ENCODE measurements at regions not wholly inside any gene's neighbourhood (a gene's known extent, or its start where the extent isn't known, plus 50 kb on each side); places are given as distances from the start of the nearest gene placed in this dataset.
A peak's percentile ranks its signal among the peaks of the same experiment; 100 is the strongest.

DNA sequence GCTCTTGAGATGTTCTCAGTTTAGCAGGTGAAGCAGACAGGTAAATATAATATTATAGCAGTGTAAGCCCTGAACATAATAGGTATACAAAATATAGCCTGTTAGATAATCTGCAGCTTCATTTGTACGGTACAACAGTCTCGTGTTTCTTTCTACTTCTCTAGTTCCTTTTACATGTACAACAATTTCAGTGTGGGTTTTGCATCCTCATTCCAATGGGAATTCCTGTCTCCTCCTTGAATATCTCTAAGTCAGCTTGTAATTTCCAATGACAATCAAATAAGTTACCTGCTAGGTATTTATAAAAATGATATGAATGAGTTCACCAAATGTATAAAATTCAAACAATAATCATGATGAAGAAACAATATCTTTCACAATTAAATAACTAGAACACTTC, 330.0 kb upstream of the RND3 start:
- FAIRE-seq: no peak

DNA sequence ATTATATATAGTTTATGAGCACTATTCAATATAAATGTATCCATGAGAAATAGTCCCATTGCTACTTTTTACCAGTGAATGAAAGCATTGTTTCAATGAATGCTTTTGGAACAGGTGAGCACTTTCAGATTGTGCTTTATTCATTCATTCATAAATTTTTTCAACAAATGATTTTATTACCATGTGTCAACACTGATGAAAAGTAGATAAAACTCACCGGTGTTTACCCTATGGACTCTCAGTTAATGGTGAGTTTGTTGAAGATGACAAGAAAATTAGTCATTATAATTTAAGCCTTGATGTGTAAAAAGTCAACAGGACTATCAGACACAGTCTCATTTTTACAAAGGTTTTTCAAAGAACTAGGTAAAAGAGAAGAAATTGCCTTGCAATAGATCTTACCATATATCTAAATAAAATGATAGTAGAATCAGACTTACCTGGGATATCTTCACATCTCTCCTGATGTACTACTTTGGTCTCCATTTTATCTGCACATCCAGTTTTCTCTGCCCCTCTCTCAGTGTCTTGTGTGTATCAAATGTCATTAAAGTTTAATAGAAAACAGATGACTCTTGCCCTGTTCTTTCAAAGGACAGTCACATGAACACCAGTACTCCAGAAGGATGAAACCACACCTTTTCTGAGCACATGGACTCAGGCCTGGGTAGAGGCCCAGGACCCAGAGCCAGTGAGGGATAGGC, 325.3 kb upstream of the RND3 start:
- FAIRE-seq: no peak

GRCh38 chr2:150812066-150812465, 324.6 kb upstream of the RND3 start:
- FAIRE-seq: no peak

- FAIRE-seq: no peak
Observed at GRCh38 chr2:150811259-150811855, 323.9 kb upstream of the RND3 start.

GRCh38 chr2:150809103-150809502, 321.6 kb upstream of the RND3 start:
- FAIRE-seq: no peak

DNA sequence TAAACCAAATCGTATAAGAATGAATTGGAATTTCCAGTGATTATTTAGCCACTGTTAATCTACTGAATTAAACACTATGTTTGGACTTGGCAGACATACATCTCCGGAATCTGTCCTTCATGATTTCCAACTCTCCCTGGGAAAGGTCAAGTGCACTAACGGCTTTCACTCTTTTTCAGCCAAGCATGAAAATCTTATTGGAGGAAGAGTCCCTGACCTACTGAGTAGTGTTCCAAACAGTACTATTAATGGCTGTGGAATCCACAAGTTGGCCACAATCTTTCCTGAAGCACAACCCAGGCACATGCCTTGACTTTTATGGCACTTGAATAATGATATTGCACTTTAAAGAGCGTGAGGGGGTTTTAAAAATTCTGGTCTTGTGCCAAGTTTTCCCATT, 318.9 kb upstream of the RND3 start:
- no peak for FAIRE-seq

DNA sequence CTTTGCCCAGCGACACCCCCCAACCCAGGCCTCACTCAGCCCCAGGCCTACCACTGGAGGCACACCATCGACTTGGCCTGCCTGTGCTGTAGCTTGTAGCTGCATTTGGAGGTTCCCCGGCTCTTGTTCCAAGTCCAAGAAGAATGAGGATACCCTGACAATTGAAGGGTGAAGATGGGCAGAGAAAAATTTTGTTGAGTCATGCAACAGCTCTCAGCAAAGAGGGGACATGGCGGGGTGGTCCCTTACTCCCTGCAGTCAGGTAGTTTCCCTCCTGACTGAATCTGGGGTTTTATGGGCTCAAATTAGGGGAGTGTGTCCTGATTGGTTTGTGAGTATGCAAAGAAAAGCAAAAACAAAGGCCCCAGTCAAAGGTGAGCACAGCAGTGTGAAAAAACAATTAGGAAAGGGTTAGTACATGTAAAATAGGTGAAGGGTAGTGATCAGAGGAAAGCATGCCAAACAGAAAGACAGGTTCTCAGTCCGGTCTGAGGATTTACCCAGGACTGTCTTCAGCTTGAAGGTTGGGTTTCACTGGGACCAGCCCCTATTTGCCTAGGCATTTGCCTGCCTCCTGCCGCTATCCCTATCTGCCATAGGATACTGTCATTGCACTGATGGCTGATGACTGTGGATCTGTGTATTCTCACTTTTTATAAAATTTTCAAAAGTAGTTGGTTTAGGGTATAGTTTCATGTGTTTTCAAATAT, 316.4 kb upstream of the RND3 start:
- no peak for FAIRE-seq

- no peak for FAIRE-seq
Observed at GRCh38 chr2:150802635-150803034, 315.2 kb upstream of the RND3 start.

- peak; percentile 94 for FAIRE-seq
Observed at GRCh38 chr2:150796236-150796635, 308.8 kb upstream of the RND3 start.

GRCh38 chr2:150792780-150793300, 305.4 kb upstream of the RND3 start:
- FAIRE-seq: no peak

GRCh38 chr2:150791567-150791966, 304.1 kb upstream of the RND3 start:
- FAIRE-seq: no peak

GRCh38 chr2:150789376-150789905, 302.0 kb upstream of the RND3 start:
- no peak for FAIRE-seq

DNA sequence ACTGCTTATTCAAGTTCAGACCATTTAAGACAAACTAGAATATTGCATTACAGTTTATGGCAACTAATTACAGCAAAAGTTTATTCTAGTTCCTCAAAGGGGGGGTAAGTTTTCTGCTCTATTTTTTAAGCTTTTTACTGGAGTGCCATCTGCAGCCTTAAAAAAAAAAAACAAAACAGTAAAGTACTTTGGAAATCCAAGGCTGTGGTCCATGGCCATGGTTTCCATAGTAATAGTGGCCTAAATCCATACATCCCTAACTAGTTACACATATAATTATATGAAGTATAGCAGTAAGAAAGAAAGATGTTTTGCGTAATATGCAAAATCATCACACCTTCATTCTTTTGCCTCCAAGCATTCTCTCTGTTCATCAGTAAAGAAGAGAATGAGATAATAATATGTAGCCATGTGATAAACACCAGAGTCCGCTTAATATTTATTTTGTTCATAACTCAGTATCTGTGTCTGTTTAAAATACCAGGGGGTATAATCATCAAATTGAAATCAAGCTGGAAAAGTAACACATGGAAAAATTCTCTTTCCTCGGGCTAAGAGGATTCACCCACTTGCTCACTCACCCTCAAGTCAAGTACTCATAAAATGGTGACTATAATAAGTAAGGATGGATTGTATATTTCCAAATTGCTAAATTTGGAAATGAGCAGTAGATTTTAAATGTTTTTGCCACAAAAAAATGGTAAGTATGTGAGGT, 301.1 kb upstream of the RND3 start:
- FAIRE-seq: no peak

DNA sequence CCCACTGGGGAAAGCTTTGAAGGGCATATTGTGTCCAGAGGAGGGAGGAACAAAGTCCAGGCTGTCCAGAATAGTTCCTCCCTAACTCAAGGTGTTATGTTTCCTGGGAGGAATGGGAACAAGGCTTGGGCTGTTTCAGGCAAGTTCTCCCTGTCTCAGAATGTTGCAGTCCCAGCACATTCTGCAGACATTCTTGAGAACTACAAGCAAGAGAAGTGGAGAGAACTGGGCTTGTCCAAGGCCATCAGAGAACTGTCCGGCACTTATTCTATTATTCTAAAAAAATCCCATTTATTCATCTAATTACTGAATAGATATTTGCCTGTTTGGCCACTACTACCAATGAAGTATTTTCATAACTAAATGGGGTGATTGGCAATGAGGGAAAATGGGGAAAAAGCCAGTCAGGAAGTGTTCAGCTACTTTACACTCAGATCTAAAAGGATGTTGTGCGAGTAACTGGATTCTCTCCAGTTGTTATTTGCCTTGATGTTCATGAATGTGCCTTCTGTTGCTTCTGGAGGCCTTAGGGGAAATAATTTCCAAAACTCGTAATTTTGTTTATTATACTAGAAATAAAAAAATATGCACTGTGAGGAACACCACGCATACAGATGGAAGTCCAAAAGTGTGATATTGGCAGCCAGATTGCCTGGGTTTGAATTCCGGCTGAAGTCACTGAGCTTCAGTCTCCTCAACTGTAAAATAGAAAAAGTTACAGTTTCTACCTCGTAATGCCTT, 300.1 kb upstream of the RND3 start:
- FAIRE-seq: no peak

- FAIRE-seq: no peak
Observed at GRCh38 chr2:150784389-150784788, 296.9 kb upstream of the RND3 start.

- FAIRE-seq: no peak
Observed at GRCh38 chr2:150783896-150784295, 296.4 kb upstream of the RND3 start.

- FAIRE-seq: no peak
Observed at GRCh38 chr2:150783015-150783414, 295.5 kb upstream of the RND3 start.

- FAIRE-seq: no peak
Observed at GRCh38 chr2:150782613-150783012, 295.1 kb upstream of the RND3 start.

DNA sequence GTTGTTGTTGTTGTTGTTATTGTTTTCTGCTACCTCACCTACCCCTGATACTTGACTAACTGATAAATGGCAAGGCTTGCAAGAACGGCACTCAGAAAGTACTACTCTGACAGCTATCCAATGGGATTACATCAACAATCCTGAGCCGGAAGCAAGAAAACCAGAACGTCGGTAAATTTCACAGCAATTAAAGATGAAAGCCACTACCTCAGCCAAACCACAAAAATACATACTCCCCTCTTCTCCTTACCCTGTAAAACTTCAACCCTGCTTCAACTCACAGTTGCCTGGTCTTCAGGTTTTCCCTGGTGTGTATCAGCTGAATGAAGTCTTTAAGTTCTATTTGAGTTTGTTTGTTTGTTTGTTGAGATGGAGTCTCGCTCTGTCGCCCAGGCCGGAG, 293.7 kb upstream of the RND3 start:
- FAIRE-seq: no peak

DNA sequence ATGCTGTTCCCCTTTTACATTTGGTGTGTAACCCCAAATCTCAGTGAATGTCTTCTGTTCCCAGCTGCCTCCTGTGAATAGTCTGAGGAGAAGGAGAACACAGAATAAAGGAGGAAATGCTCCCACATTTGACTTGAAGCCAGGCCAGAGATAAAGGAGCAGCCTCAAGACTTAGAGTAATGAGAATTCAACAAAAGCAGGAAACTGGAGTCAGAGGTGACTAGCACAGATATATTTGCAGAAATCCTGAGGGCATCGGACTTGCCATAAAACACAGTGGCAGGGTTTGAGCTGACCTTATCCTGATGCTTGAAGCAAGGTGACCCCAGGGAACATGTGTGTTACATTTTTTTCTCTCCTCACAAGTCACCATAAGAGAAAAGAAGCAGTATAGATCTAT, 291.4 kb upstream of the RND3 start:
- no peak for FAIRE-seq

GRCh38 chr2:150769421-150769820, 282.0 kb upstream of the RND3 start:
- FAIRE-seq: no peak

All from endometrium (tissue), 2 donors.